GM19351 (cell line): ENCODE measurements at regions not wholly inside any gene's neighbourhood (a gene's known extent, or its start where the extent isn't known, plus 50 kb on each side); places are given as distances from the start of the nearest gene placed in this dataset.
"Not testable (repeated sequence)": the region's sequence is repeated elsewhere in the genome, so short reads cannot be mapped to it uniquely, and the experiment has no call there.

Experiments
- ATAC-seq: cut with Tn5 transposase; IDR thresholded peaks from one replicate; pipeline ENCODE4 v1.9.1; 2021; ENCODE audit warnings: mild to moderate bottlenecking, moderate library complexity; ENCODE audit not compliant: unreplicated experiment

DNA sequence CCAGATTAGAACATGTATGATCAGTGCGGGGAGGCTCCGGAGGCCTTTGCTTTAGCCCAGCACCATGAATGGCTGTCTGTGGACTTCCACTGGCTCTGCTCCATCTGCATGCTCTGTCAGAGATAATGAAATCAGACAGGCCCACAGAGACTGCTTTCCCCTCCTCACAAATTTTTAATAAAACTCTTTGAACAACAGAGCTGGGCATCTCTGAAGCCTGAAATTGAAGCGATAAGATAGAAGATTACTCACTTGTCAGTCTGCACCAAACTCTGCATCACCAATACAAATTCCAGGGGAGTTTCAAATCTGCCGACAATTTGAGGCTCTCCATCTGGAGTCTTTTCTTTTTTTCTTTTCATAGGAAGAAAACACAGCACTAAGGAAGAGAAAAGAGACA lies 110.0 kb downstream of the DYRK2 start:
- peak; percentile 19 for ATAC-seq

DNA sequence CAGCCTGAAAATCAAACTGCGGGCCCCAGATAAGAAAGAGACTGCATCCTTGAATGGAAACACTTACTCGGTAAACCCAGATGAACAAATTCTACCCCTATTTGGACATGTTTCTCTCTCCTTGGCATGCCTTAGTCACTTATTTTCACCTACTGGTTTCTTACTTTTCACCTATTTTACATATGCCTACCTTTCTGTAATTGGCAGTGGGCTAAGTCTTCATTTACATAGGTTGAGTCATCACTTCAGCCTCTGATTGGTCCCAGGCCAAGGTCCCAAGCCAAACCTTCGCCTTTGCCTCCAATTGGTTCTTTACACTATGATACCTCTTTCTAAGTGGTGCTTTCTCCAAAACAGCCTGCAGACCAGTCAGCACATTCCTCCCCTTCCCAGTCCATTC lies 111.3 kb downstream of the DYRK2 start:
- ATAC-seq = no peak

DNA sequence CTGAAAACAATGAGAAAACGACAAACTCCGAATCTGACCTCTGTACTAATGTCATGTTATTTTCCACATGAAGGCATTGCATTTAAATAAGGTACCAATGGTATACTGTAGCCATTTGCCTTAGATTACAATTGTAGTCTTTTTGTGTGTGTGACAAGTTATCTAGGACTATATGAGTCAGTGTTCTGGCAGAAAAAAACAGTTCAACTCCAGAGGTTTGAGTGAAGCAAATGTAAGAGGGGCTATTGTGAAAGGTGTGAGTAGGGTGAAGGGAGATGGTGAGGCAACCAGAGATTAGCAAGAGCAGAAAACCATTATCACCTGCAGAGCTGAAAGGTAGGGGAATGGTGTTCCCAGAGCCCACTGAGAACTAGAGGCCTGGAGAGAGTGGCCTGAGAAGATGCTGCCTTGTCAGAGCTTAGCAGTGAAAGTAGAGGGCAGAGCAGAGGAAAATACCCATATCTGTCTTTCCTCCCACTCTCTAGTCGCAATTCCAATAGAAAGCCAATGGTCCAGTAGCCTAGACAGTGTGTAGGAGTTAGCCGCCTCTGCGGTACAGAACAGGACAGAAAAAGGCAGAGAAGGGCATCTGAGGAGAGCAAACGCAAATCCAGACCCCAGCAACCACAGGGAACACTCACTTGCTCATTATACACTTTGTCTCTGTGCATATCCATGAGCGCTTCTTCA lies 112.2 kb downstream of the DYRK2 start:
- ATAC-seq = no peak

DNA sequence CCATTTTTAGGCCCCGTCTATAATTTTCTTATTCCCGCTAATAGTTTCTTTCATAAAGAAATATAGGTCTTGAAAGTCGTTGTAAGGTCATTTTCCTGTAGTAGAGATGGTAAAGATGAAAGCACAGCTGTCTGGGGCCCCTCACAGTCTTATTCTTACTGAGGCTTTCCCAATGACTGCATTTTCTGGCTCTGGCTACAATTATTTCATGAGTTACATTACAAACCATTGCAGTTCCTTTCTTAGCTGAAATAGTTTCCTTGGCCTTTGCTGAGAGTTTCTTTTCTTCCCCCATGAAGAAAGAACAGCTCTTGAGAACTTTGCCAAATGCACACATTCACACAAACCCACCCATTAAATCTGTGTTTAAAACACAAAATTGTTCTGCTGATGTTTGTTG lies 113.0 kb downstream of the DYRK2 start:
- no peak for ATAC-seq

DNA sequence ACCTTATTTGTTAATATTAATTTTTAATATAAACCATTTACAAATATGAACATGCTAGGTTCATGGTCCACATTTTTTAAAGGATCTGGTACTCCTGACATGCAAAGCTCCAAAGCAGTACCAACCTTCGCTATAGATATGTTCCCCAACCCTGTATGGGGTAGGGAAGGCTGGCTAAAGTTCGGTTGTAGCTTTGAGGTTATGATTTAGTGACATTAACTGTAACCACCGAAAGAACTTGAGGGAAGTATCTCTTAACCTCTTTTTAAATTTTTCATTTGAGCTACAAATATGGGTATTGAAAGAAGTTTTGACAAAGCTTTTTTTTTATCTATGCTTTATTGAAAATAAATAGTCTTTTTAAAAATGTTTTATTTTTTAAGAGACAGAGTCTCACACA lies 115.5 kb downstream of the DYRK2 start:
- no peak for ATAC-seq

DNA sequence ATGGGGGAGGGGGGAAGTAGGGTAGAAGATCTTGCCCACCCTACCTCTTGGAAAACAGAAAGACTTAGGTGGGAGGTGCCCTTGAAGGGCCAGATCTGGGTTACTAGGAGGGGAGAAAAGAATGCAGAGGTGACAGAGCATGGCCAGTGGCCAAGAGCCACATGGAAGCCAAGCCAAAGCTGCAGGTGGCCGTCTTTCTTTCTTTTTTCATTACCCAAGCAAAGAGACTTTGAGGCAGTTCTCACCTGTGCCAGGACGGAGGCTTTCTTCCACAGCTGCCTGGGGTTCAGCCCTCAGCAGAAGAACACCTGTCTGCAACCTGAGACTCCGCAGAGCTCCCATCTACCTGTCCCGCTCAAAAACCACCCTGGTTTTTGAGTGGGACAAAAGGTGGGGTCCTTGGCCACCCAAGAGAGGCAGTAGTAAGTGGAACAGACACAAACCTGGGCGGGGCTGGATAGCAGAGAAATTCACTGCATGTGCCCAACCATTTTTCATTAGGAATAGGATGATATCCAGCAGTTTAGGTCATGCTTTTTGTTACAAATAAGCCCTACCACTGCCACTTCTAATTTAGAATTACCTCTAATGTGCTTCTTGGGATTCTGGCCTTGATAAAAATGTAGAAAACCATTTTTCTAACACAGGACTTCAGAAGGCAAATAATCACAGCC lies 116.5 kb downstream of the DYRK2 start:
- ATAC-seq = no peak

DNA sequence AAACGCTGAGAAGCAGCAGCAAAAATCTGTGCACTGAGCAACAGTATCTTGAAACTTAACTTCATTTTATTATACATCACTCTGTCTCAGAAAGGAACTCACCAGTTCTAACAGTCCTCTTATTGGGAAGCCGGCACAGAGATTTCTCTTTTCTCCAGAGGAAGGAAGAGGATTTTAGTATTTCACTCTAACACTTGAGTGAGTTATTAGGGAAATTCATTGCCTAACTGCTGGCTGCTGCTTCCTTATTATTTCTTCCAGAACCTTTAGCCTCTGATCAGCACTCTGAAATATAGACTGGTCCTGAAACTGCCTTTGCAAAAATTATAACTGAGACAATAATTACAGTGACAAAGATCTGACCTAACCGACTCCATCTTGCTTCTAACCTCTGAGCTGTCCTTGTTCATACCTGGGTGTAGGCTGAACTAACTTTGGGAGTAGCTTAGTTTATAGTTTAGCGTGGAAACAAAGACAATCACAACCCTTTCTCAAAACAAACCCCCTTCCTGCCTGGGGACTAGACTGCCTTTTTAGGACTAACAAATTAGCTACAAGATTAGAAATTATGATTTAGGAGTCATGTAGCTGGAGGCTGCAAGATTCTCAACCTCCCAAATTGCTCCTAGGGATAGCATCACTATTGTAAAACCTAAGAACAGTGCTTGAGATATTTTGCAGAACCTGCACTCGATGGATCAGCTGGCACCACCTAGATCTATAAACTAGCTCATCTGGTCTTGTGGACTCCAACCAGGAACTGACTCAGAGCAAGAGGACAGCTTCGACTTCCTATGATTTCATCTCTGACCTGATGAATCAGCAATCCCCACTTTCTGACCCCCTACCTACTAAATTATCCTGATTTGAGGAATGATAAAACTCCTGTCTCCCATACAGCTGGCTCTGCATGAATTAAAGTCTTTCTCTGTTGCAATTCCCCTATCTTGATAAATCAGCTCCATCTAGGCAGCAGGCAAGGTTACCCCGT lies 117.5 kb downstream of the DYRK2 start:
- ATAC-seq = no peak

DNA sequence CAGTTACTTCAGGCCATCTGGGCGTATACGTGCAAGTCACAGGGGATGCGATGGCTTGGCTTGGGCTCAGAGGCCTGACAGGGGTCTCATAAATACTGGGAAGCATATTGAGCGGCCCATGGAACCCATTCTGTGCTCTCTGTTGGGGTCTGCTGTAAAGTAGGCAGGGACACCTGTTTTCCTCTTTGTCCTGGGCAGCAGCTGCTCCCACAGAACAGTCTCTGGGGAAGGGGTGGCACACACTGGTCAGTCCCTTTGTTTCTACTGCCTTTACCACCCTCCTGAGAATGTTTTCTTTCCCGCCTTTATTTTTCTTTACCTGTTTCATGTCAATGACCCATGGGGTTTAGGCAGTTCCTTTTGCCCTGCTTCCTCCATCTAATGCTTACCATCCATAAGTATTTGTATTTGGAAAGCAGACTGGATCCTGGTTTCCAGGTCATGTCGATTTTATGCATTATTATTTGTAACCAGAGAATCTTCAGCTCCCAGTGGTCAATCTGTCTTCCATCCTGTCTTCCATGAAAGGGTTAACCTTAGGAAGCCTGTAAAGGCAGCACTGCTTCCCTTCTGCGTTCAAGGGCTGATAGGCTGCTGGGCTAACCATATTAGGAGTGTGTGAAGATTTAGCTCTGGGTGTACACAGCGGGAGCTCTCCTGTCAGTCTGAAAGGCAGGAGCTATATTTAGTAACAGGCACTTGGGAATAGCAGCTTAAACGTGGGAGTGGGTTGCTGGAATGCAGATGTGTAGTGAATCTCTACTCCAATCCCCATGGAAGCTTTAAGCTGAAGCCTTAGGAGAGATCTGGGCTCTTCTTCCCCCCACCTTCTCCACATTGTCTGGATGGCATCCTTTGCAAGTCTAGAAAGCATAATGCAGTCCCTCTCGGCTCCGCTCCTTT lies 124.0 kb downstream of the DYRK2 start:
- ATAC-seq = no peak

DNA sequence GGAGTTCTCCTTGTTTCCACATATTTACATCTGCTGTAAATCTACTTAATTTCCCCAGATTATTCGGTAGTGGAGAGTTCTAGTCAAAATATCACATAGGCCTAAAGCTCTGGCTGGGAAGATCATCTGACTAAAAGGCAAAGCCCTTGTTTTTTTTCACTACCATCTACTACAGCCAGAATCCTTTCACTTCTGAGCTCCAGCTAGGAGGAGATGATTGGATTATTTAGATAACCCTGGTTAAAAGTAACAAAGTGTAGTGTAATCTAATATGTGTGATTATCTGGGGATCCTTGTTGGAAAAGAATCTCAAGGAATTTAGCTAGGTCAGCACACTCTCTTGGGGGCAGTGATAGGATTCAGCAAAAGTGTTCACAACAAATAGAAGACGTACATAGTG lies 125.4 kb downstream of the DYRK2 start:
- ATAC-seq = no peak

DNA sequence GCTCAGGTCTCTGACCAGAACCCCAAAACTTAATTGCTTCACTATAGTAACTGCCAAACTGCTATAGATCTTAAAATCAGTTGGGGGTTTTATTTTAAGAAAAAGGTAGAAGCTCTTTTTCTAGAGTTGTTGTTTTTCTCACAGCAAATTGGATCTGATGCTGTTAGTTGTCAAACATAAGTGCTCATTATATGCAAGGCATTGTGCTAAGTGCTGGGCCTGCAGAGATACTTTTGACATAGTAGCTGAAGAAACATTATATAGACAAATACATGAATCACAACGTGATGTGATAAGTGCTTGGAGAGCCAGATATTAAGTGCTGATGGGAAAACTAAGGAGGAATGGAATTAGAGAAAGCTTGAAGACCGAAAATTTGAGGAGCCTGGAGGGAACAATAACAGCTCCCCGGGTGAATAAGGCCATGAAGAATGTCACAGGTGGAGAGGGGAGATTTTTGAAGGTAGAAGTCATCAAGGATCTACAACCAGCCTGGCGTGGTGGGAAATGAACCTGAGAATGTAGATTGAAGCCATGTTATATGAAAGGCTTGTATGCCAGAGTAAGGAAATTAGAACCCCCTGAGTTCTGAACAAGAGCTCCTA lies 126.5 kb downstream of the DYRK2 start:
- no peak for ATAC-seq

DNA sequence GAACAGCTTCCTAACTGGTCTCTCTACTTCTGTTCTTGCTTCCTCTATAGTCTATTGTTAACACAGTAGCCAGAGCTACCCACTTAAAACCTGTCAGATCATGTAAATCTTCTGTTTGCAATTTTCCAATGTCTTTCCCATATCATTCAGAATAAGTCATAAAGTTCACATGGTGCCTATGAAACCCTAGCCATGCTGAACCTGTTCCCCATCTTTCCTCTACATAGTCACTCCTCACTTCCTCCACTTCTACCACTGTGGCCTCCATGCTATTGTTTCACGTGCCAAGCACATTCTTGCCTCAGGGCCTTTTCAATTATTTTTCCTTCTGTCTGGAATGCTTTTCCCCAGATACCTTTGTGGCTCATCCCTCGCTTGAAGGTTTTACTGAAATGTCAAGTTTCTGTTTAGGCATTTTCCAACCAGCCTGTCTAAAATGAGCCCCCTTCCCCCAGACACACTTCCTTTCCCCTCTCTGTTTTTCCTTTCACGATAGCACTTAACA lies 132.1 kb downstream of the DYRK2 start:
- ATAC-seq = no peak

DNA sequence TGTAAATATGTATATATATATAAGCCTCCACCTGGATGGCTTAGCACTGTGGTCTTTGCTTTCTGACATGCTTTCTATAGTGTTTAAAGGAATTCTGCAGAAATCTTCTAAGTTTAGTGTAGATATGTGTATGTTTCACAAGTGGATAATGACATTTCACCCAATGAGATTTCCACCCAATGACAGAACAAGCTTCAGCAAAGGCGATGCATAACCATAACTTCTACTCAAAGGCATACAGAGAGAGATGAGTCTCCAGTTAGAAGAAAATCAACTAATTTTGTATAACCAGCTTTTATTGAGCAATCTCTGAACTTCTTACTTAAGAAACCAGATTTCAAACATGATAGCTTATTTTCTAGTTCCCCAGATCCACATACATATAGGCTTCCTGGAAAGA lies 134.0 kb downstream of the DYRK2 start:
- no peak for ATAC-seq

DNA sequence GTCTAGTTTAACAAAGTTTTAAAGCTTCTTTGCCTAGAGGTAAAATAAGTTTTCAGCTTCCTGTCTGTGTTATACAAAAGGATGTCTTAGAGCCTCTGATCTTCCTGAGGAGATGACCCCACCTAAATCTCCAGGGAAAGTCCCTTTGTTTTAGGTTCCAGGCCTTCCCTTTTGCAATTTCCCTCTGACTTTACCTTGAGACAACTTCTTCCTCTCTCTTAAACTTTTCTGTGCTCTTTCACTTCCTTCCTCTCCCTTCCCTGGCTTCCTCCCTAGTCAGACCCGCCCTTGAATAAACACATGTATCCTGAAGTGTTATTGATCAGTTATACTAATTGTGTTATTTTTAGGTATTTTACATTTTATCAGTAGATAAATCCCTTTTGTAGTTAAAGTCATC lies 134.8 kb downstream of the DYRK2 start:
- no peak for ATAC-seq

DNA sequence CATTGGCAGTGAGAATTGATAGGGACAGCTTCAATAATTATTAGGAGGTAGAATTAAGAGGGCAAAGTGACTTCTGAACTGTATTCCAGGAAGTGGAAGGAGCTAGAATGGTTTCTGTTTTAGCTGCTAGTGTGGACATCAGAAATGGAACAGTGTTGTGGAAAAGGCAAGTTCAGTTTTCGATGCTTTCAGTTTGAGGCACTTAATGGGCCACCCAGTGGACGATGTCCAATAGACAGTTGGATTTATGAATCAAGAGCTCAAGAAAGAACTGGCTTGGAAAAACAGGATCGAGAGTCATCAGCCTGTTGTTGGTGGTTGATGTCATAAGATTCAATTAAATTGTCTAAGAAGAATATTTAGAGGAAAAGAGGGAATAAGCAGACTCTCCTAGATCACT lies 136.3 kb downstream of the DYRK2 start:
- no peak for ATAC-seq

DNA sequence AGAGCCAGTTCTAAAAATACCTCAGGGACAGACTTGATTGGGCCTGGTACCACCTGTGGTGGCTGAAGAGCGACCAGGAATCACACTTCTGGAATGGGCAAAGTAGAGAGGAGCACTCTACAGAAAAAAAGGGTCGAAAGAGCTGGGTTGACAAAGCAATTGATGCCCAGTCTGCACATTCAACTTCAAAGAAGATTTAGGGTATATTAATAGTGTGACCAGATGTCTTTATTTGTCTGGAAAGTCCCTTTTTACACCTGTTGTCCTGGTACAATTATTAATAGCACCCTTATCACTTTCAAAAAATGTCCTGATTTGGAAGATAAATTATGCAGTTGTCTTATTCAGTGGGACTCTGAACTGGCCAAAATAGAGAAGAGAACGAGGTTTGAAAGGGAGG lies 137.5 kb downstream of the DYRK2 start:
- no peak for ATAC-seq

DNA sequence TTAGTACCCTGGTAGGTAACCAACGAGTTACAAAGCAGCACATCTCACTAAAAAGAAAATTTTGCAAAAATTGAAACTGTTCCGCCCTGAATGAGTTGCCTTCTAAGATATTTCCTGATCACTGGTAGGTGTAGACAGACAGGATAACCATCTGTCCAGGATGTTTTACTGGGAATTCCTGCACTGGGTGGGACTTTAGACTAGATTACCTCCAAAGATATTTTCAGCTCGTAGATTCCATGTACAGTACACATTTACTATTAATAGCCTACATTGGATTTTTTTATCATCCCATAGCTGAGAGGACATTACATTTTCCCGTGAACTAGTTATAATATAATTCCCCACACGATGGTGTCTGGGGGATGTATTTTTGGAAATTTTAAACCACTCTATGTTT lies 139.6 kb downstream of the DYRK2 start:
- no peak for ATAC-seq

DNA sequence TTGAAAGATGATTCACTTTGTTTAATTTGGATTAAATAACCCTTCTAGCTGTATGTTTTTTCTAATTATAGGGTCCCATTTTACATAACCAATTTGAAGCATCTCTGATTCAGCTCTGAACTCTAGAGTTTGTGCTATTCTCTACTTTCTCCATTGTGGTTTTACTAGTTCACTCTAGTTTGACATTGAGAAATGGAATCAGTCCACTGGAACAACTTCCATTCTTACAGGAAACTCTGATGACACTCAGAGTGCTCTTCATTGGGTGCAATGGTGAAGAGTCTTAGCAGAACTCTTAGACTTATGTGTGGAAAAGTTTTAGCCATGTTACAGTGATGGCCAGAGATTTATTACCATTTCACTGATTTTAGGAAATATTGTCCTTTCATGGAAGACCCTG lies 140.7 kb downstream of the DYRK2 start:
- no peak for ATAC-seq

DNA sequence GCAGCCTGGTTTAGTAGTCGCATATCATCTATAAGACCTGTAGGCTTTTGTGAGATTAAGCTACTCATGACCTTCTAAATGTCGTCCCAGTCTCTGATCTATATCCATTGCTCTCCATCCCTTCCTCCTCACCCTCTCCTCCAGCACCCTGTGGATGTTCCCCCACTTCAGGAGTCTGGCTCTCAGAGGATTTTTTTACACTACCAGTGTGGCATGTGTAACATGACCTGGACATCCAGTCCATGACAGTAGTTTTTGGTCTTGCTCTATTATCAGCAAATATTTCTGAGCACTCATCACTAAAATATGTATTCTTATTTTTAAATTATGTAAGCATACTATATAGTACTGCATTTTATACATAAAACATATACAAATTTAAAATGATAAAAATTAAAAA lies 142.1 kb downstream of the DYRK2 start:
- ATAC-seq = no peak

DNA sequence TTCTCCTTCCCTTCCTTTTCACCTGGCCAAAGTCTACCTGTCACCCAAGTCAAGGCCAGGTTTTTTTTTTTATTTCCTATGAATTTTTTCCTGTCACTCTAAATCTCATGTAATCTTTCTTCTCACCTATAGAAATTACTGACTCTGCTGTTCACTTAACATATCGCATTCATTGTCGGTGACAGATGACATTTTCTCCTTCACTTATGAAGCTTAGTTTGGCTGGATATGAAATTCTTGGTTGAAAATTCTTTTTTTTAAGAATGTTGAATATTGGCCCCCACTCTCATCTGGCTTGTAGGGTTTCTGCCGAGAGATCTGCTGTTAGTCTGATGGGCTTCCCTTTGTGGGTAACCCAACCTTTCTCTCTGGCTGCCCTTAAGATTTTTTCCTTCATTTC lies 142.8 kb downstream of the DYRK2 start:
- ATAC-seq = not testable (repeated sequence)

DNA sequence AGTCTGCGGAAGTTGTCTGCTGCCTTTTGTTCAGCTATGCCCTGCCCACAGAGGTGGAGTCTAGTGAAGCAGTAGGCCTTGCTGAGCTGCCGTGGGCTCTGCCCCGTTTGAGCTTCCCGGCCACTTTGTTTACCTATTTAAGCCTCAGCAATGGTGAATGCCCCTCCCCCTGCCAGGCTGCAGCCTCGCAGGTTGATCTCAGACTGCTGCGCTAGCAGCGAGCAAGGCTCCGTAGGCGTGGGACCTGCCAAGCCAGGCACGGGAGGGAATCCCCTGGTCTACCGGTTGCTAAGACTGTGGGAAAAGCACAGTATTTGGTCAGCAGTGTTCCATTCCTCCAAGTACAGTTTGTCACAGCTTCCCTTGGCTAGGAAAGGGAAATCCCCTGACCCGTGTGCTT lies 143.6 kb downstream of the DYRK2 start:
- no peak for ATAC-seq
